ENCODE measurements at regions not wholly inside any gene's neighbourhood (a gene's known extent, or its start where the extent isn't known, plus 50 kb on each side); places are given as distances from the start of the nearest gene placed in this dataset.

DNA sequence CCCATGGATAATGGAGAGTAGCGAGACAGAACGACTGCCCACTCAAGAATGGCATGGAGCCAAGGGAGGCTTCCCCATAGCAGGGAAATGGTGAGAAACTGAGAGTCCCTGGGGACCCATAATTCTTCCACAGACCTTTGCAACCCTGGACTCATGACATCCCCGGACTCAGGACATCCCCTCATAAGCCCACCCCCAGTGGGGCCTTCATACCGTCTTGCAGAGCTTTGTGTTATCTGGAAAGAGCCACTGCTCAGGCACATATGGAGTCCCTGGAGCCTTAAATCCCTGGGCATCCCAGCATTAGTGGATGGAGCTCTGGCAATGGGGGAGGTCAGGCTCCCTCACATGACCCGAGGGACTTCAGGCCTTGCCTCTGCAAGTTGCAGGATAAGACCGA lies 865.4 kb upstream of the ARRDC3 start:
- TF ChIP-seq GATA2 (IDR thresholded peaks at IDR 0.05; ENCODE audit: low read depth, low read length) (no peak), GATA3 (IDR thresholded peaks at IDR 0.05; ENCODE audit: low read depth, low read length) (no peak)

DNA sequence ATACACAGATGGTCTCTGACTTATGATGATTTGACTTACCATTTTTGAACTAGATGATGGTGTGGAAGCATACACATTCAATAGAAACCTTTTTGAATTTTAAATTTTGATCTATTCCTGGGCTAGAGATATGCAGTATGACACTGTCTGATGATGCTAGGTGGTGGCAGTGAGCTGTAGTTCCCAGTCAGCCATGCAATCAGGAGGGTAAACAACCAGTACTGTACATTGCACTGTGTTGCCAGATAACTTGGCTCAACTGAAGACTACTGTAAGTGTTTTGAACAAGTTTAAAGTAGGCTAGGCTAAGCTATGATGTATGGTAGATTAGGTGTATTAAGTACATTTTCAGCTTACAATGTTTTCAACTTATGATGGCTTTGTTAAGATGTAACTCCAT lies 859.1 kb upstream of the ARRDC3 start:
- TF ChIP-seq GATA3 (IDR thresholded peaks at IDR 0.05; ENCODE audit: low read depth, low read length): no peak
- TF ChIP-seq GATA2 (IDR thresholded peaks at IDR 0.05; ENCODE audit: low read depth, low read length): no peak

DNA sequence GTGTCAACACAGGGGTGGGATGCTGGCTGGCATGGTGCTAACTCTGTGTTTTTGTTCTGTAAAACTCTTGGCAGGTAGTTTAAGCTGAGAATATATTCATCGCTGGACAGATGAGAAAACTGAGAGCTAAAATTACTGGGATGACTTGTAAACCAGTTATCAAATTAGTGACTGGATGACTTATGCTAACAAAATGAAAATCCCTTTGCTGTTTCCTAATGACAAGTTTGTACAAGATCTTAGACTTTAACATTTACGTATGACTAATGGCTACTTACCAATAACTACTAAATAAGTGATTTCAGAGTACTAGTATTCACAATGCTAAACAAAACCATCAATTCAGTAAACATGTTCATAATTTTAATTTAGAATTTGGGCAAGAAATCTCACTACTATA lies 854.8 kb upstream of the ARRDC3 start:
- TF ChIP-seq GATA3 (IDR thresholded peaks at IDR 0.05; ENCODE audit: low read depth, low read length): no peak
- TF ChIP-seq GATA2 (IDR thresholded peaks at IDR 0.05; ENCODE audit: low read depth, low read length): no peak

DNA sequence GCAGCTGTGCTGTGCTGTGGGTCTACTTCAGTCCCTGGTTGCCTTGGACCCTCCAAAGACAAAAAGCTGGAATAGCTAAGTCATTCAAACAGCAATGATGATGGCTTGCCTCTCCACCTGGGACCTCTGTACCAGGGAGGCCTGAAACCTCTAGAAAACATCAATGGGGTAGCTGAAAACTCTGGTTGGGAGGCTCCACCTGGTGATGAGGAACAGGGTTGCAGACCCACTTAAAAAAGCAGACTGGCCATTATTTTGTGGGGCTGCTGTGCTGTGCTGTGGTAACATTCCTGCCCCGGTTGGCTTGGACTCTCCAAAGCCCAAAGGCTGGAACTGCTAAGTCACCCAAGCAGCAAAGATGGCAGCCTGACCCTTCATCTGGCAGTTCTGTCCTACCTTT lies 839.3 kb upstream of the ARRDC3 start:
- TF ChIP-seq GATA2 (IDR thresholded peaks at IDR 0.05; ENCODE audit: low read depth, low read length) (no peak), GATA3 (IDR thresholded peaks at IDR 0.05; ENCODE audit: low read depth, low read length) (no peak)

DNA sequence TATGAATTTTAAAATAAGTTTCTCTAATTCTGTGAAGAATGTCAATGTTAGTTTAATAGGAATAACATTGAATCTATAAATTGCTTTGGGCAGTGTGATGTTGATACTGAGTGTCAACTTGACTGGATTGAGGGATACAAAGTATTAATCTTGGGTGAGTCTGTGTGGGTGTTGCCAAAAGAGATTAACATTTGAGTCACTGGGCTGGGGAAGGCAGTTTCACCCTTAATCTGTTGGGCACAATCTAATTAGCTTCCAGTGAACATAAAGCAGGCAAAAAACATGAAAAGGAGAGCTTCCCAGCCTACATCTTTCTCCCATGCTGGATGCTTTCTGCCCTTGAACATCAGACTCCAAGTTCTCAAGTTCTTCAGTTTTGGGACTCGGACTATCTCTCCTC lies 832.0 kb upstream of the ARRDC3 start:
- no peak for TF ChIP-seq GATA3 (IDR thresholded peaks at IDR 0.05; ENCODE audit: low read depth, low read length)
- TF ChIP-seq GATA2 (IDR thresholded peaks at IDR 0.05; ENCODE audit: low read depth, low read length): no peak

DNA sequence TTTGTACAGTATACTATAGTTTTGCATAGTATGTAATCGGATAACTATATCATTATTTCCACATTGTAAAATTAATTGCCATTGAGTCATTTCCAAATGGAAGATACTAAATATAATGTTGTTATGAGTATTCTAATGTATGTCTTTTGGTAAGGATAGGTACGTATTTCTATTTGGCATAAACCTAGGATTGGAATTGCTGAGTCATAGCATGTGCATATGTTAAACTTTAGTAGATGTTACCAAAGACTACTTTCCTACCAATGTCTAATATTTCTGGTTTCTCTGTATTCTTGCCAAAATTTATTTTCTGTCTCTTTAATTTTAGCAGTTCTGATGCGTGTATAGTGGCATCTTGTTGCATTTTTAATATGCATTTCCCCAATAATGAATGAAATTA lies 825.1 kb upstream of the ARRDC3 start:
- no peak for TF ChIP-seq GATA3 (IDR thresholded peaks at IDR 0.05; ENCODE audit: low read depth, low read length)
- no peak for TF ChIP-seq GATA2 (IDR thresholded peaks at IDR 0.05; ENCODE audit: low read depth, low read length)

DNA sequence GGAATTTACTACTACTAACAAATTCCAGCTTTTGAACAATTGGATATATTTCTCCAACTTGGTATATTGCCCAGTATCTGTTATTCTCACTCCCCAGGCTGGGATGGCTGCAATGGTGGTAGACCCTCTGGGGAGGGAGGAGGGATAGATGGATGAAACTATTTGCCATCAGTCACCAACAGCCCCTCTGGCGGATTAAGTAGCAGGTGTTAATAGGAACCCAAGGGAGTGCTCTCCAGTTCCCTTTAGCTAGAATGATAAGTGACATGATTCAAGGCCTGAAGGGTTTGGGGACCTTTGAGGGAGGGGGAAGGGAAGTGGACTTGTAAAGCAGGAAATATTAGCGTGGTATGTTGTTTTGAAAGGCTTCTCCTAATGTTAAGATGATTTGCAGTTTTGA lies 824.0 kb upstream of the ARRDC3 start:
- TF ChIP-seq GATA2 (IDR thresholded peaks at IDR 0.05; ENCODE audit: low read depth, low read length): no peak
- TF ChIP-seq GATA3 (IDR thresholded peaks at IDR 0.05; ENCODE audit: low read depth, low read length): no peak

DNA sequence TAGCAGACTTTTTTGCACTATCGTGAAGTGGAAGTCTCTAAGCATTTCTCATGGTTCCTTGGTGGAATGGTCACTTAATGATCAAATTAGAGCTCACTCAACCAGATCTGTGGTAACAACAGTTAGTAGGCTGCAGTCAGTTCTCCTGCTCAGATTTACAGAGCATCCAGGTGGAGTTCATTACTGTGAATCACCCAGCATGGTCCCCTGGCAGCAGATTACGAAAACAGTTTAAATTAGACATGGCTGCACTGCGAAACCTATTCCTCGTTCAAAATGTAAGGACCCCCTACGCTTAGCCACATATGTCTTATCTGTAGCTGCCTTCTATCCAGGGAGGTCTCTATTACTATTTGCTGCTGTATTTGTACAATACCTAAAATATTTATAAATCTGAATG lies 823.6 kb upstream of the ARRDC3 start:
- TF ChIP-seq GATA3 (IDR thresholded peaks at IDR 0.05; ENCODE audit: low read depth, low read length) (no peak), GATA2 (IDR thresholded peaks at IDR 0.05; ENCODE audit: low read depth, low read length) (no peak)

DNA sequence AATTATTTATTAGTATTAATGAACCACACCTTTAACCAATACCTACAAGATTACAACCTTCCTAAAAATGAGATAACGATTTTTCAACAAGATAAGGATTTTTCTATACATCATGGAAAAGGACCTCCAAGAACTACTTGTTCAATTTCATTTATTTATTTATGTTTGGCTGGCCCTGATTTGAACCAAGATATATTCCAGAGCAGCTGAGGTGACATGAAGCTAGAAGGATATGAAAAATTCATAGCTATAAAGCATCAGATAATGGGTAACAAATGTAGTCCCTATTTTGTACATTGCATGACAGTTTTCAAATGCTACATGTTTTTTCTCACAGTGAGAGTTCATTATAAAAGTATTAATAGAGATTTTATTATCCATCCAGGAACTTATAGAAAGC lies 798.5 kb upstream of the ARRDC3 start:
- no peak for TF ChIP-seq GATA2 (IDR thresholded peaks at IDR 0.05; ENCODE audit: low read depth, low read length)
- TF ChIP-seq GATA3 (IDR thresholded peaks at IDR 0.05; ENCODE audit: low read depth, low read length): no peak

DNA sequence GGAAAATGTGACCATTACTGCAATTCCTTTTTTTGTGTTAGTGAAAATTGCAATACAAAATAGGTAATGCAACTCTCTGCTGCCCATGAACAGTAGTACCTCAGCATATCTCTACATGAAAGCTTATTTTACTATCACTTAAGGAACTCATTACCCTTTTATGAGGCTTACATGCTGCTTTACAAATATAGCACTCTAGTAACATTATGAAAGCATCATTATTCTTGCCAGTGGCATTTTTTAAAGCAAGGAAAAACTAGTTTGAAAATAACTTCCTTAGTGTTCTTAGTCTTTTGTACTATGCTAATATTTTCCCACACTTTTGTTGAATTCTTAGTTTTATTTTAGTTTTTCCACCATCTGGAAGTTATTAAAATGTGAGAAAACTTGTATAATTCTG lies 797.3 kb upstream of the ARRDC3 start:
- no peak for TF ChIP-seq GATA3 (IDR thresholded peaks at IDR 0.05; ENCODE audit: low read depth, low read length)
- no peak for TF ChIP-seq GATA2 (IDR thresholded peaks at IDR 0.05; ENCODE audit: low read depth, low read length)

DNA sequence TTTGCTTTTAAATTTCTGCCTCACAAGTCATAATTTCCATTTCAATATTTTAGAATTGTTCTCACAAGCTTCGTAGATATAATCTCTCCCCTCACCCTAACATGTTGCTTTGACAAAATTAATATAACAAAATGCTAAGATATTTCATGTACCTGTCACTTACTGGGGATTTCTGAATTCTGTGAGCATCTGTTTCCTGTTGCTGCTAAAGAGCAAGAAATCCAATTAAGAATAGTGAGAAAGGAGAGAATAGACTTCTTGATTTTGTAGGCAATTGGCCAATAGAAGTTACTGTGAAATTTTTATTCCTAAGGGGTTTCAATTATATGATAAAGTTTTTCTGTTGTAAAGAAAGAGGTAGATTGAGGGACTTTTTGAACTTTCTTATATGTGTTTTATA lies 796.5 kb upstream of the ARRDC3 start:
- TF ChIP-seq GATA3 (IDR thresholded peaks at IDR 0.05; ENCODE audit: low read depth, low read length) (no peak), GATA2 (IDR thresholded peaks at IDR 0.05; ENCODE audit: low read depth, low read length) (no peak)

DNA sequence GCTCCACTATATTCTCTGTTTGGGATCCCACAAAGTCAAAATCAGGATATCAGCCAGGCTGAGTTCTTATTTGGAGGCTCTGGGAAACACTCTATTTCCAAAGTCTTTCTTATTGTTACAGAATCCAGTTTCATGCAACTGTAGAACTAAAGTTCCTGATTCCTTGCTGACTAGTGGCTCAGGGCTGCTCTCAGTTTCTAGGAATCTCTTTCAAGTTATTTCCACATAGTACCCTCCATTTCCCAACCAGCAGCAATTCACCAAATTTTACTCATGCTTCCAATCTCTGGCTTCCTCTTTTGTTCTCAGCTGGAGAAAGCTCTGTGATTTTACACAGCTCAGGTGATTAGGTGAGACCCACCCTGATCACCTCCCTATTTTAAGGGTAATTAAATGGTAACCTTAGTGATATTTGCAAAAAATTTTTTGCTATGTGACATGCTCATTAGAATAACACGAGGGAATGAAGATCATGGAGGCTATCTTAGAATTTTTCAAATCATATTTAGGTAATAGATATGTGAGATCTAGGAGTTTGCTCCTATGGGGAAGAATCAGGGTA lies 794.9 kb upstream of the ARRDC3 start:
- no peak for TF ChIP-seq GATA3 (IDR thresholded peaks at IDR 0.05; ENCODE audit: low read depth, low read length)

DNA sequence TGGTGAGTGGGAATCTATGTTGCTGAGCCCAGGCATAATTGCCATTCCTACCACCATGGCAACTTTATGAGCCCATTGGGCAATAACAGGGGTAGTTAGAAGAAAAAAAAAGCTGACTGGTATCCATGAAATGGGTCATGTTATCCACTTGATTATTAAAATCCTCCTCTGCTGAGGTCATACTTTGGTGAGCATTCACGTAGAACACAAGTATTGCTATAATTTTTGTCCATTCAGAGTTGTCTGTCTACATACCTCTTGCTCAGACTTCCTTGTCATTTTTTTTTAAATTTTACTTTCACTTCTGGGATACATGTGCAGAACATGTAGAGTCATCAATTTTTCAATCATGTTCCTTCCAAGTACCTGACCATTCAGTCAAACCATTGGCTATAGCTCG lies 780.8 kb upstream of the ARRDC3 start:
- TF ChIP-seq GATA2 (IDR thresholded peaks at IDR 0.05; ENCODE audit: low read depth, low read length) (no peak), GATA3 (IDR thresholded peaks at IDR 0.05; ENCODE audit: low read depth, low read length) (no peak)

DNA sequence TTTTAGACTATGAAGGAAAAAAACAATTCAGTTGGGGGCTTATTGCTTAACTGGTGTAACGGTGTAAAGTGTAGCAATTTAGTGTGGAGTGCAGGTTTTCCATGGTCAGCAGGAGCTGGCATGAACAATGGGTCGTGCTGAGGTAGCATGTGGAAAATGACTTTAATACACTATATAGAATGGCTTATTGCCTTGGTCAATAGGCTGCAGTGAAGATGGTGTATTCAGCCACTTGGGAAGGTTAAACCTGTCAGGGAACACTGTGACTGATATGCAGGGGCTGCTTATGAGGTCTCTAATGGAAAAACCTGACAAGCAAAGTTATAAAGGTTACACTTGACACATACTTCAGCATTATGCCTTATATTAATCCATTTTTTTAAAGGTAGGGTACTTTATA lies 764.7 kb upstream of the ARRDC3 start:
- TF ChIP-seq GATA3 (IDR thresholded peaks at IDR 0.05; ENCODE audit: low read depth, low read length) (no peak), GATA2 (IDR thresholded peaks at IDR 0.05; ENCODE audit: low read depth, low read length) (no peak)

DNA sequence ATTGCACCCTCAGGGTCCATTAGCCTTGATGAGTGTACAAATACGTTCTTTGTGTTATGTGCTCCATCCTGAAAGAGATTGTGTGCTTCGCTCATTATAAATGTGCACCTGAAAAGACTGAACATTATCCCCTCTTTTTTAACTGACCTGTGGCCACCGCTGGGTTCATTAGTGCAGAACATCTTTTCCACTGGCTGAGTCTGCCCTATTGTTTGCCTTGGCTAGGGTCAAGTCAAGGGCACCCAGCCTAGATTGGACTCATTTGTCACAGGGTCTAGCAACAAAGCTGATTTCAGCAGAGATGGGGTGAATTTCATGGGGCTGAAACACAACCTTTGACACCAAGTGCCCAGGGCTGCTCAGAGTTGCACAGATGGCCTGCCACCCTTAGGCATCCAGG lies 764.1 kb upstream of the ARRDC3 start:
- TF ChIP-seq GATA2 (IDR thresholded peaks at IDR 0.05; ENCODE audit: low read depth, low read length) (no peak), GATA3 (IDR thresholded peaks at IDR 0.05; ENCODE audit: low read depth, low read length) (no peak)

DNA sequence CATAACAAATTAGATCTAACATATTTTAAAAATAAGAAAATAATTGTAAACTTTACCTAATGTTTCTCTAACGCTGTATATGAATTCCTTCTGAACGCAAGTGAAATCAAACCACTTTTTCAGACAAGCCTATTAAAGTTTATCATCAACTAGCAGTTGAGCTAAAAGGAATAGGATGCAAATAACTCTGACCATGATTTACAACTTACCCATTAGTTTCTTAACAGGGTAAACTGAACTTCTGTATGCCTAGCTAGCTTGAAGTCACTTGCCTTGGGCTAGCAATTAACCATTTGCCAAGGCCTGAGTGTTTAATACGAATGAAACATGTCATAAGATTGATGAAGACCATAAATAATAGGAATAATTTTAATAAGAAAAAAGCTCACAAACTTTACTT lies 762.7 kb upstream of the ARRDC3 start:
- no peak for TF ChIP-seq GATA3 (IDR thresholded peaks at IDR 0.05; ENCODE audit: low read depth, low read length)
- TF ChIP-seq GATA2 (IDR thresholded peaks at IDR 0.05; ENCODE audit: low read depth, low read length): no peak
